ENCODE measurements at regions not wholly inside any gene's neighbourhood (a gene's known extent, or its start where the extent isn't known, plus 50 kb on each side); places are given as distances from the start of the nearest gene placed in this dataset.
A peak's percentile ranks its signal among the peaks of the same experiment; 100 is the strongest.
"Not testable (repeated sequence)": the region's sequence is repeated elsewhere in the genome, so short reads cannot be mapped to it uniquely, and the experiment has no call there.

DNA sequence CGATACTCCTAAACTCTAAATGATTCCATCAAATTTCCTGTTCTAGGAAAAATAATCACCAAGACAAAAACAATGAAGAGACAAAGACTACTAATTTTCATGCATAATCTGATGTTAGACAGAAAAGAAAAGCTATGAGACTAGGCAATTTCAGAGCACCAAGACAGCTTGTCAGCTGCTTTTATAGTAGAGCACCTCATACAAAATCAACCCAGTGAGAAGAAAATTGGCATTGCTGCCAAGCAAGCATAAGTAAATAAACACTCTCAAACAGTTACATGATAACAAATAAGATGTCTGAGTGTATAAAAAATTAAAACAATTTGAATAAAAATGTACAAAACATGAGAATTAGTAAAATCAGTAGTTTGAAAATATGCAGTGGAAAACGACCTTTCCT is 1544.6 kb downstream of the C4orf33 start:
- no peak for DNase-seq (ENCODE audit: low spot score)

DNA sequence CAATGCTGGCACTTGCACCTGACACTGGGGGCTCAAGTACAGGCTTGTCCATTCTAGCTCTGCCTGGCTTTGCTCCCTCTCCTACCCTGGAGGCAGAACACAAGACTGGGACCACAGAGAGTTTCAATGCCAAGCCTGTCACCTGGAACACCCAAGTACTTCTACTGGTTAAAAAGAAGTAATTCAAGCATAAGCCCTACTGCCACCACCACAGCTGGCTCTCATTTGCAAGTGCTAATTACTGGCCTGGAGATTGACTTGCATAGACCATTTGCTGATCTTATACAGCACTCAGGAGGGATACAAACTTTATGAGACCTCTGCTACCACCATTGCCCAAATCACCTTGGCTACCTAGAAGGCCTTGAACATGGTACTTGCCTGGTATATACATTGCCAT is 1550.9 kb downstream of the C4orf33 start:
- no peak for DNase-seq (ENCODE audit: low spot score)

DNA sequence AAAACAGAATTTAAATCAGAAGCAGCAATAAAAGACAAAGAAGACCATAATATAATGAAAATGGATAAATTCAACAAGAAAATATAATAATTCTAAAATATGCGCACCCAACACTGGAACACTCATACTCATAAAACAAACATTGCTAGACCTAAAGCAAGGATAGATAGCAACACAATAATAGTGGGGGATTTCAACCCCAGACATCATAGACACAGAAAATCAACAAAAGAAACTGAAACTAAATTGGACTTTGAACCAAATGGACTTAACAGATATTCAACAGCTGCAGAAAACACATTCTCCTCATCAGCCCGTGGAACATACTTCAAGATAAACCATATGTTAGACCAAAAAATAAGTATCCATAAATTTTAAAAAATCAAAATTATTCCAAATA is 1552.6 kb downstream of the C4orf33 start:
- no peak for DNase-seq (ENCODE audit: low spot score)

DNA sequence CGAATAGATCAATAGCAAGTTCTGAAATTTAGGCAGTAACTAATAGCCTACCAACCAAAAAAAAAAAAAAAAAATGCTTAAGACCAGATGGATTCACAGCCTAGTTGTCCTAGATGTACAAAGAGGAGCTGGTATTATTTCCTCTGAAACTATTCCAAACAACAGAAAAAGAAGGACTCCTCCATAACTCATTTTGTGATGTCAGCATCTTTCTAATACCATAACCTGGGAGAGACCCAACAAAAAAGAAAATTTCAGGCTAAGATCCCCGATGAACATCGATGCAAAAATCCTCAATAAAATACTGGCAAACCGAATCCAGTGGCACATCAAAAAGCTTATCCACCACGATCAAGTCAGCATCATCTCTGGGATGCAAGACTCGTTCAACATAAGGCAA is 1557.9 kb downstream of the C4orf33 start:
- DNase-seq (ENCODE audit: low spot score), result no peak

DNA sequence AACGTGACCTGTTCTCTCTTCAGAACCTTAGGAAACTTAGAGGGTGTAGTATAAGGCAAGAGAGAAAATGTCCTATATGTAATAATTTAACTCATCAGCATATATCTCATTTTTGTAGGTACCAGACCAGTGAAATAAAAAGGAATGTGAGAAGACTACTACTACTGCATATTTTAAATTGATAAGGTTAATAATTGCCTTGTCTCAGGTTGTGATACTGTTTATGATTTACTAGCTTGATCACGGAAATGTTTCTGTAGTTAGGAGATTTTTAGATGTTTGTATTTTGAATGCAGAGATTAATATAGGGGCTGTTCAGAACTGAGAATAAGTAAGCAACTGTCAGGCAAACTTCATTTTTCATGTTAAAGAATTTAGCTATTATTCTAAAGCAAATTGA is 1563.4 kb downstream of the C4orf33 start:
- no peak for DNase-seq (ENCODE audit: low spot score)

DNA sequence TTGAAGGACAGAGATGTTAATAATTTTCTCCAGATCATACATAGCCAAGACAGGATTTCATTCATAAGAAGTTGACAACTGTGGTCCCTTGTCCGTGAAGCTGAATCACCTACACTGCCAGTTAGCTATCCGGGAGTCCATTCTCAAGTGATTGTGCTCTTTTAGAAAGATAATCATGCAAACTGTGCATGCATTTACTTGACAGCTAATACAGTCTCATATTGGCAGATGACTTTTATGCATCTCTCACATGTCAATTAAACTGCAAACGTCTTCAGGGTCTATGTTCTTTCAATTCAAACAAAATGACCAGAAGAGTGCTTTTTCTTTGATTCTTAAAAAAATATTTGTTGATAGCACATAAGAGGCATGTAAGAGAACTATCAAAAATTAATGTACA is 1572.9 kb downstream of the C4orf33 start:
- no peak for DNase-seq (ENCODE audit: low spot score)

DNA sequence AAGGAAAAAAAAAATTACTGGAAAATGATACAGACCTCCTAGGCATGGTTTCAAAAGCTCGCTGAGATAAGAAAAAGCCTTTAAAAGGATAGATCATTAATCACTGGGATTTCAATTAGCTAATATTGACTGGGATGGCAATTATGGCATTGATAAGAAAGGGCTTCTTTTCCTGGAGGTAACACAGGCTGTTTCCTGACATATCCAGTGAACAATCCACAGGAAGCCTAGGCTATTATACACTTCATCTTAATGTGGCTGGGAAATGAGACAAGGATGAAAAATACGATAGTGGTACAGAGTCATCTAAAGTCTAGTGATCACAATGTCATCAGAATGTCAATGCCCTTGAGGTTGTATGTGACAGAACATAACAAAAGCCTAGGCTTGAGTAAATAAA is 1579.3 kb downstream of the C4orf33 start:
- no peak for DNase-seq (ENCODE audit: low spot score)

DNA sequence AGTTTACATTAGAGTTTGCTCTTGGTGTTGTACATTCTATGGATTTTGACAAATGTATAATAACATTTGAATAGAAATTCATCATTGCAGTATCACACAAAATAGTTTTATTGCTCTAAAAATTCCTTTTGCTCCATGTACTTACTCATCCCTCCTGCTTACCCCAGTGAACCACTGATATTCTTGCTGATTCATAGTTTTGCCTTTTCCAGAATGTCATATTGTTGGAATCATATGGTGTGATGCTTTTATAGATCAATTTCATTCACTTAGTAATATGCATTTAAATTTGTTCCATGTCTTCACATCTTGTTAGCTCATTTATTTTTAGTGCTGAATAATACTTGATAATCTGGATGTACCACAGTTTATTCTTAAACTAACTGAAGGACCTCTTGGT is 1593.2 kb downstream of the C4orf33 start:
- no peak for DNase-seq (ENCODE audit: low spot score)

DNA sequence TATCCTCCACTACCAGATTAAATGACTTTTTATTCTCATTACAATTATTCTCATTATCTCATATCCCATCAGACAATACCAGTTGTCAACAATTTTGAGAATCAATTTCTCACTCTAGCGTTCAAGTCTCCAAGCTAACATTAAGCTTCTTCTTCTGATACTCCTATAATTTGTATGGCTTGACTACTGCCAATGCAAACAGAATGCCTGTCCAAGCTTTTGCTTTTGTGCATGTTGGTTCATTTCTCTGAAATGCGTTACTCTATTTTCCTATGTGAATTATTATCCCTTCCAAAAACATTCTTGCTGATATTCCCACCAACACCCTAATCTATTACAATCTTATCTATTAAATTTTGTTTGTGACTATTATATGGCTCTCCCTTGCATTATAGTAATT is 1602.3 kb downstream of the C4orf33 start:
- no peak for DNase-seq (ENCODE audit: low spot score)

DNA sequence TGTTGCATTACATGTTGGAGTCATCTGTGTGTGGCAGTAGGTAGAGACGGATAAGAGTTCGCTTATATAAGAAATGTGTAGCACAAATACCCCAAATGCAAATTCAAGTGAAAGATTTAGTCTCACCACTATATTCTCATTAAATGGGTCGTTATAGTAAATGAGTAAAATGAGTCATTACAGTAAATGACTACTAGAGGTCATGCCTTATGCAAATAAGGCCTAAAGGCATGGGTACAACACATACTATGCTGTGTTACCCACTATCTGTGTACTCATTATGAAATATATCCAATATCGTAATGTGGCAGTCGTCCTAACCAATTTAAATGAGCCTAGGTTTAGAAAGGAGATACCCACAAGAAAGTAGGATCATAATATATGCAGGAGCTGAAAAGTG is 1603.1 kb downstream of the C4orf33 start:
- DNase-seq (ENCODE audit: low spot score), result no peak

DNA sequence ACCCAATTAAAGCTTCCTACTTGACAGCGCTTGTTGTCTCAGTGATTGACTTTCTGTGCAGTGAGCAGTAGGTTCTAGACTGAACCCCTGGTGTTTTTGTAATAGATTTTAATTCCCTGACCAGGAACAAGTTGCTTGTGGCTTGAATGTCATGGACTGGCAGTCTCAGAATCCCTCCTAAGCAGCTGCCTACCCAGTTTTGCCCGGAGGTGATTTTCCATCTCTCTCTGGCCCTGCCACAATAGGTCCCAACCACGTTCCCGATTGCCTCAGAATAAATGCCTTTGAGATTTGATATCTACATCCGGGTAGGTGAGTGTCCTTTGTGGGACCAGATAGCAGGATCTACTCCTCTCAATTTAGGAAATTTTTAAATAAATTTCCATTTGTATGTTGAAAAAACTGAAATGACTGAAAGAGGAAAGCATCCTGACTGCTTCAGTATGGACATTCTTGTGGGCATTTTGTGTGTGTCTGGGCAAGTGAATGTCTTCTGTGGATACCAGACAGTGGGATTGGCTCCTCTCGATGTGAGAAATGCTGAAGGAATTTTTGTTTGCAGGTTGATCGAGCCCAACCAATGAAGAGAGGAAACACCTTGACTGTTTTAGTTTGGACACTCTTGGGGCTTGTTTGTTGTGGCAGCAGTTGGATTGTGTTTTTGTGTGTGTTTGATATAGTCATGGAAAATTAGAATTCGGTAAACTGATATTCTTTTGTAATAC is 1607.4 kb downstream of the C4orf33 start:
- DNase-seq (ENCODE audit: low spot score), result no peak

DNA sequence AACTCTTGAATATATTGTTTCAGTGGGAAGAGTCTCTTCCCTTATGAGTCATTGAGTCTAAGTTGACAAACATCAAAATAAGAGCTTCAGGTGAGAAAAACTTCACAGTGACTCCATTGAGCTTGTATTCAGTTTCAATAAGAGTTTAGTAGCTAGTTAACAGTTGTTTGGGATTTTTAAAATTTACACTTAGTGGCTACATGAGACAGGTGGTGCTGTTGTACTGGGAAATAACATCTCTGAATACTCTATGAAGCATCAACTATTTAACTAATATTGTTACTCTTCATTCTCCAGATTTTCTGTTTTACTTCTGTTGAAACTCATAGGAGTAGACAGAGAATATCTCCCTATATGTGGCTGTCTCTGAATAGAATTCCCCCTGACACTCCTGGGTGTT is 1609.1 kb downstream of the C4orf33 start:
- DNase-seq (ENCODE audit: low spot score), result no peak

DNA sequence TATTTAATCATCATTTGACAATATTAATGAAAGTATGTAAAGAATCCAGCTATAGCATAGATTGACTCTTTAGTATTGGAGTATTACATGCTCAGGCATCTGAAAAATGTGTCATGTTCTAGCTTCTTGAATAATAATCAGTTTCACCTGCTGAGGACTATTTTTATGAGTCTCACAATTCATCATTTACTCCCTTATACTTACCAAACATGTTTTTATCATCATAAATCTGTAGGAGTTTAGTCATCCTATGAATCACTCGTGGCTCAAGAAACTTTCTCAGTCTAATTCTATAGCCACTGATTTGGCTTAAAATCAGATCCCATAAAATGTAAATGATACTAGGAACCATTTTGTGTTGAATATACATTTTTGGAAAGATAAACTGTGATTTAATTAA is 1616.1 kb downstream of the C4orf33 start:
- DNase-seq (ENCODE audit: low spot score), result no peak

DNA sequence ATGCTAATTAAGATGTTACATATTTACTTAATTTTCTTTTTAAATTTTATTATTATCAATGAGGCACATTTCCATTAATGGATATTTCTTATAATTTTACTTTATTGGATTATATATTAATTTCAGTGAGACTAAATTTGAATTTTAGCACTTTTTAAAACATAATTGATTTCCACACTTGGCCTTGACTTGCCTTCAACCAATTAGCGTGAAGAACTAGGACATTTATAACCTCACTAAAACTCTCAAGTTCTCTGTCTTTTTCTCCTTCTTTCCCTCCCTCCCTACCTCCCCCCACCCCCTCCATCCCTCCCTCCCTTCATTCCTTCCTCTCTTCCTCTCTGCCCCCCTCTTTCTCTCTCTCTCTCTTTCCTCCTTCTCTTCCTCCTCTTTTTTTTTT is 1618.1 kb downstream of the C4orf33 start:
- no peak for DNase-seq (ENCODE audit: low spot score)

DNA sequence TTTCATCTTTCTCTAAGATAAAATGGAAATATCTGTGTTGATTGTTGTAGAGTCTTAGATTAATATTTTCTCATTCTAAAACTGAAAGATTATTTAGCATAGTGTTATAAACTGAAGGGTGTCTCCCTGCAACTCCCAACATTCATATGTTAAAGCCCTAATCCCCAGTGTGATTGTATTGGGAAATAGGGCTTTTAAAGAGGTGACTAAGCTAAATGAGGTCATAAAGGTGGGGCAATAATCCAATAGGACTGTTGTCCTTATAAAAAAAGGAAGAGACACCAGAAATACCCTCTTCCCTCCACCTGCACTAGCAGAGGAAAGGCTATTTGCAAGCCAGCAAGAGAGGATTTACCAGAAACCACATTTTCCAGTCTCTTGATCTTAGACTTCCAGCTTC is 1626.4 kb downstream of the C4orf33 start:
- DNase-seq (ENCODE audit: low spot score), result no peak

DNA sequence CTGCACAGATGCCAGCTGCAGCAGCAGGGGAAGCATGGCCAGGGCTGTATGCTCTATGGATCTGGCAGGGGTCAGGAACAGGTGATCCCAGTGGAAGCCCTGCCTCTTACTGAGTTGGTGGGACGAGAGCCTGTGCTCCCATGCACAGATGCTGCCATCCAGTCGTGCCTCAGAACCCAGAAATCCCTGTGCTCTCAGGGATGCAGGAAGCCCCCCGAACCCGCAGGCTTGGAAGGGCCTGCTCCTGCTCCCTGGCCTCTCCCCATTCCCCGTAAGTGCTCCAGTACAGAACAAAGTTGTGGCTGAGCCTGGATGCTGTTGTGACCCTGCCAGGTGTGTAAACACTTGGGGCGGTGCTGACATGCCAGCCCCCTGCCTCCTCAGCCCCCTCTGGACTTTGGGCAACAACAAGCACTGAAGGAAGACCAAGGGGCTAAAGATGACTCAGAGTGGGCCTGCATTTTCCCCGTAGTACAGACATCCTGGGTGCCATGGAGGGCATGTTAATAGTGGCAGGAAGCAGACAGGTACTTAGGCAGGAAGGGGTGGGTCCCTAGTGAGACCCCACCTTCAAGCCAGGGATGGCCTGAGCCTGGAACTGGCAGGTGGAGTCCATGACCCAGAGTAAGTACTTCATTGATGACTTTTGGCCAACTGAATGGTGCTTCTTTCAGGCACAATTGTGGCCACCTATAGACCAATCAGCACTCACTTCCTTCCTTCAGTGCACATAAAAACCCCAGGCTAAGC is 1640.7 kb downstream of the C4orf33 start:
- DNase-seq (ENCODE audit: low spot score), result no peak

DNA sequence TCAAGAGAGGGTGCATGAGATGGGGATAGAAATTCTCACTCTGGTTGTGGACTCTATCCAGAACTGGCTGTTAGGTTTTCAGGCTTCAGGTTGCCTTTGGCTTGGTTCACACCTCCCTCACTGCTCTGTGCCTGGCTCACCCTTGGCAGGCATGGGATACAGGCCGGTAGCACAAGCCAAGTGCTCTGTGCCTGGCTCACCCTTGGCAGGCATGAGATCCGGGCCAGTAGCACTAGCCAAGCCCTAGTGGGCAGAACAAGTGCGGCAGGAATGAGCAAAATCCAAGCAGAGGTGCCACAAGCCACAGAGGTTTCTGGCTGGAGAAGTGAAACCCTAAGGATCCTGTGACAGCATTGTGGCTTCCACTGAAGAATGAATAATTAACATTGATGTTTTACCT is 1642.3 kb downstream of the C4orf33 start:
- DNase-seq (ENCODE audit: low spot score), result peak; percentile 21

DNA sequence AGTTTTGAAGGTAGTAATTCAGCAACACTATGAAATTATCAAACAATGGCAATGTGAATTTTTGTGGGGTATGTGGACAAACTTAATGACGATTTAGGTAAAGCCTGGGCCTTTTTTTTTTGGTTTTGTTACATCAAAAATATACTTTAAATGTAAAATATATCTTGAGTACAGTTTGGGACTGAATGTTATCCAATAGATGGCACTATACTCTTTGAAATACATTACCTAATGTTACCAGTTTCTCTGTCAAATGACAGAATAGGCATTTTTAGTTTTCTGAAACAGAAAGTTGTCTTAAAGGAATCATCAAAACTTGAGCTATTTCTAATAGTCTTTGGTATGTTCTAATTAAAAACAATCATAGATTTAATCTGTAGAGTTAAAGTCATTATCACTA is 1651.9 kb downstream of the C4orf33 start:
- no peak for DNase-seq (ENCODE audit: low spot score)

DNA sequence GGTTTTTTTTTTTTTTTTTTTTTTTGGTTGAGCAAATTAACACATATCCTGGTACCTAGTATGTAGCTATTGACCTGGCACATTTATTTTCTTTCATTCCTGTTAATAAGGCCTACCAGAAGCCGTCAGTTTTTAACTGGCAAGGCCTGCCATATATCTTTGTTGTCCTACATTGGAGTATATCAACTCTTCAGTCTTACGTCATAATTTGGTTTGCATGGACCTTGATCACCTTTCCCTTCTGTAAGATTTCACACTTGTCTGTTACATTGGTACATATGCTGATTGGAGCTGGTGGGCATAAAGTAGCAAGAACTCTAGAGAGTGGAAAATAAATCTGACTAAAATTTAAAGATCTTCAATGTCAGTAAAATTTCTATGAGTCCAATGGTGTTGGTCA is 1658.0 kb downstream of the C4orf33 start:
- DNase-seq (ENCODE audit: low spot score), result no peak

DNA sequence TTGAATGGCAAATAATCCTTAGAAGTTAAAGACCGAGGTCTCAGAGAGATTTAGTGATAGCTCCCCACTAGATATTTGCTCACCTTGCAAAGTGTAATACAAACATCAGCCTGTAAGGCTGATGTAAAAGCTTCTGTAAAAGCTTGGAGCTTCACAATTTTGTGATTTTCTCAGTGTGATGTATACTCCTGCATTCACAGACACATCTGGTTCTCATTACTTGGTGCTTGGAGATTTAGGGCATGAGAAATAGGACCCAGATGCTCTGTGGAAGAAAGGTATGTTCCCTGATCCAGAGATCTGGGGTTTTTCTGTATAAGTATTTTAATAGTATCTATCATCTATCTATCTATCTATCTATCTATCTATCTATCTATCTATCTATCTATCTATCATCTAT is 1664.3 kb downstream of the C4orf33 start:
- no peak for DNase-seq (ENCODE audit: low spot score)

DNA sequence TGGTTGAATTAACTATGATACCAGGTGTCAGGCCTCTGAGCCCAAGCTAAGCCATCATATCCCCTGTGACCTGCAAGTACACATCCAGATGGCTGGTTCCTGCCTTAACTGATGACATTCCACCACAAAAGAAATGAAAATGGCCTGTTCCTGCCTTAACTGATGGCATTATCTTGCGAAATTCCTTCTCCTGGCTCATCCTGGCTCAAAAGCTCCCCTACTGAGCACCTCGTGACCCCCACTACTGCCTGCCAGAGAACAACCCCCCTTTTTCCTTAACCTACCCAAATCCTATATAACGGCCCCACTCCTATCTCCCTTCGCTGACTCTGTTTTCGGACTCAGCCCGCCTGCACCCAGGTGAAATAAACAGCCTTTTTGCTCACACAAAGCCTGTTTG is 1671.4 kb downstream of the C4orf33 start:
- DNase-seq (ENCODE audit: low spot score), result not testable (repeated sequence)

DNA sequence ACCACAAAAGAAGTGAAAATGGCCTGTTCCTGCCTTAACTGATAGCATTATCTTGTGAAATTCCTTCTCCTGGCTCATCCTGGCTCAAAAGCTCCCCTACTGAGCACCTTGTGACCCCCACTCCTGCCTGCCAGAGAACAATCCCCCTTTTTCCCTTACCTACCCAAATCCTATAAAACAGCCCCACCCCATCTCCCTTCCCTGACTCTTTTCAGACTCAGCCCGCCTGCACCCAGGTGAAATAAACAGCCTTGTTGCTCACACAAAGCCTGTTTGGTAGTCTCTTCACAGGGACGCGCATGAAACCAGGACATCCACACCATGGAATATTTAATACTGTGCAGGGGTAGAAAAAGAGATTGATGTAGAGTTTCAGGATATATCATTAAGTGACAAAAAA is 1677.0 kb downstream of the C4orf33 start:
- DNase-seq (ENCODE audit: low spot score), result not testable (repeated sequence)

DNA sequence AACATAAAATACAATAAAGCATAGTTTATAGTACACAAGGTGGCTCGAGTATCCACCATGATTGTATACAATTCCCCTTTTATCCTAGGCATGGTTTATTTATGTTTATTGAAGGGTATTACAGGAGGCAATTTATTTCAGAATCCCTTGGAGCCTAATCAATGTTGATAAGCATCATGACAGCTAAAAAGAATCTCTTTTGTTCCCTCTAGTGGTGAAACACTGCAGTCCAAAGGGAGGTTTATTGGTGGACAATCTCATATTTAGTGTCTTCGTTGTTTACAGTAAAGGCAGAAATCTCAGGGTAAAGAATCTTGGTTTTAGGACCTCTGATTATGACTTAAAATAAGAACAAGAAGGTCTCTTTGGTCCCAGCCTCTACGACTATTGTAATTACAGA is 1712.5 kb downstream of the C4orf33 start:
- peak; percentile 9 for DNase-seq (ENCODE audit: low spot score)
